SK-N-MC (cell line): ENCODE measurements at regions not wholly inside any gene's neighbourhood (a gene's known extent, or its start where the extent isn't known, plus 50 kb on each side); places are given as distances from the start of the nearest gene placed in this dataset.

ENCODE experiments used
- EZH2 ChIP-seq: fragments of 200-600 bp; sonication (generic); IDR thresholded peaks from one replicate; pipeline ENCODE4 v1.6.1; 2017; ENCODE audit warnings: antibody characterized with exemption
- FOXP2 ChIP-seq: optimal IDR thresholded peaks from 2 replicates; pipeline ENCODE3; 2011; ENCODE audit warnings: mild to moderate bottlenecking, moderate library complexity; ENCODE audit not compliant: insufficient read depth; ENCODE audit errors: extremely low read length, control extremely low read depth
- POLR2AphosphoS5 ChIP-seq: IDR thresholded peaks from 2 replicates; pipeline ENCODE4 v1.6.1; 2012; ENCODE audit warnings: mild to moderate bottlenecking, low read depth, low read length, borderline replicate concordance

DNA sequence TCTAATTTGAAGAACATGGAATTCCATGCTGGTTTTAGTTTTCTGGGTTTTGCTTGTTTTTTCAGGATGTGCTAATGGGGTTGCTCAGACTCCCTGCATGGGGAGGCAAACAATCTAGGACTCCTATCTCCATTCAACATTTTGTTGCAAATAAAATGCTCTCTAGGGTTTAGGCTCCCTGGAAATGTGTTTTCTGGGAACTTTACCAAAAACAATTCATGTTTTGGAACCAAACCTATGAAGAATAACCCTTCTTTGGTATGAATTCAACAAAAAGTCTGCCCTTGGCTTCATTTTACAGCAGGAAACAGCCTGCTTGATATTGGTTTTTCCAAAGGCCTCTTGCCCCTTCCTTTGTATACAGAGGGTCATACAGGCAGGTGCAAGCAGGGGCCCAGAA lies 217.7 kb downstream of the FOXA2 start:
- TF ChIP-seq FOXP2 (no peak), POLR2AphosphoS5 (no peak), EZH2 (no peak)
